NB4 (cell line): ENCODE measurements at regions not wholly inside any gene's neighbourhood (a gene's known extent, or its start where the extent isn't known, plus 50 kb on each side); places are given as distances from the start of the nearest gene placed in this dataset.

Experiments
- MYC ChIP-seq: IDR thresholded peaks from 2 replicates; pipeline ENCODE4 v1.6.1; 2011; ENCODE audit warnings: low read depth, low read length
- POLR2A ChIP-seq: IDR thresholded peaks from 2 replicates; pipeline ENCODE4 v1.6.1; 2011; ENCODE audit warnings: mild to moderate bottlenecking; ENCODE audit not compliant: insufficient read length; ENCODE audit errors: extremely low read depth
- TF ChIP-seq, protein P1 (sequence below): IDR thresholded peaks from one replicate; pipeline ENCODE4 v1.5.1; 2012; ENCODE audit warnings: low read depth, low read length
- TF ChIP-seq, protein P2 (sequence below): IDR thresholded peaks from 2 replicates; pipeline ENCODE4 v1.6.1; 2011; ENCODE audit warnings: low read depth, low read length

DNA sequence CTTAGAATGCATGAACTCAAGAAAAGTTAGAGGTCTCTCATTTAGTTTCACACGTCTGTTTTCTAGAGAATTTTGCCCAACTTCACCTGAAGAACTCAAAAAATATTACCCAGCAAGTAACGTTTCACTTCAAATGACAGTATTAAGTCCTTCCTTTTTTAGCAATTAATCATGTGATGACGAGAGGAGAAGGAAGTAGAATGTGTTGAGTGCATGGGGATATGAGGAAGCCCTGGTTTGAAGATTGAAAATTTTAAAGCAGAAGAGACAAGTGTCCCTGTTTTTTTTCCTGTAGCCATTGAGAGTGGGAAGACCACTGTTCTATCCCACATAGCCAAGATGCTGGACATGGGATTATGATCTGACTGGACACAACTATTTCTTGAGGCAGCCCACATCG, 406.3 kb upstream of the CPEB2 start:
- TF ChIP-seq, protein P1, sequence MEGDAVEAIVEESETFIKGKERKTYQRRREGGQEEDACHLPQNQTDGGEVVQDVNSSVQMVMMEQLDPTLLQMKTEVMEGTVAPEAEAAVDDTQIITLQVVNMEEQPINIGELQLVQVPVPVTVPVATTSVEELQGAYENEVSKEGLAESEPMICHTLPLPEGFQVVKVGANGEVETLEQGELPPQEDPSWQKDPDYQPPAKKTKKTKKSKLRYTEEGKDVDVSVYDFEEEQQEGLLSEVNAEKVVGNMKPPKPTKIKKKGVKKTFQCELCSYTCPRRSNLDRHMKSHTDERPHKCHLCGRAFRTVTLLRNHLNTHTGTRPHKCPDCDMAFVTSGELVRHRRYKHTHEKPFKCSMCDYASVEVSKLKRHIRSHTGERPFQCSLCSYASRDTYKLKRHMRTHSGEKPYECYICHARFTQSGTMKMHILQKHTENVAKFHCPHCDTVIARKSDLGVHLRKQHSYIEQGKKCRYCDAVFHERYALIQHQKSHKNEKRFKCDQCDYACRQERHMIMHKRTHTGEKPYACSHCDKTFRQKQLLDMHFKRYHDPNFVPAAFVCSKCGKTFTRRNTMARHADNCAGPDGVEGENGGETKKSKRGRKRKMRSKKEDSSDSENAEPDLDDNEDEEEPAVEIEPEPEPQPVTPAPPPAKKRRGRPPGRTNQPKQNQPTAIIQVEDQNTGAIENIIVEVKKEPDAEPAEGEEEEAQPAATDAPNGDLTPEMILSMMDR: no peak
- TF ChIP-seq POLR2A (no peak), MYC (no peak)
- TF ChIP-seq, protein P2, sequence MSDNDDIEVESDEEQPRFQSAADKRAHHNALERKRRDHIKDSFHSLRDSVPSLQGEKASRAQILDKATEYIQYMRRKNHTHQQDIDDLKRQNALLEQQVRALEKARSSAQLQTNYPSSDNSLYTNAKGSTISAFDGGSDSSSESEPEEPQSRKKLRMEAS: no peak
